ENCODE measurements at regions not wholly inside any gene's neighbourhood (a gene's known extent, or its start where the extent isn't known, plus 50 kb on each side); places are given as distances from the start of the nearest gene placed in this dataset.

DNA sequence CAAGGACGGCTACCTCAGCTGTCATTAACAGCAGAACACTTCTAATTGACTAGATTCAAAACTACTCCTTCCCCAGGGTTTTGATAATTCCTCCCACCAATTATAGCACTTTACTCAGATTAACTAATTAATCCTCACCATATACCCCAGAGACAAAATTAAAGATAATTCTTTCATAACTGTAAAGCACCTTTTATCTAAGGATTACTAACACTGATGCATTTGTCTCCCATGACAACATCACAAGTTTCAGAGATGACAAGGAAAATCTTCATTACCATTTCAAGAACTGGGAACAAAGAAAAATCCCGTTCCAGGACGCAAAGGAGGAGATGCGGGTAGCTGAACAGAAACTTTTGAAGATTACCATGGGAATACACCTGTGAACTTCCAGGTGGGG, 129.4 kb upstream of the ITGA6 start:
- TF ChIP-seq, protein P1, sequence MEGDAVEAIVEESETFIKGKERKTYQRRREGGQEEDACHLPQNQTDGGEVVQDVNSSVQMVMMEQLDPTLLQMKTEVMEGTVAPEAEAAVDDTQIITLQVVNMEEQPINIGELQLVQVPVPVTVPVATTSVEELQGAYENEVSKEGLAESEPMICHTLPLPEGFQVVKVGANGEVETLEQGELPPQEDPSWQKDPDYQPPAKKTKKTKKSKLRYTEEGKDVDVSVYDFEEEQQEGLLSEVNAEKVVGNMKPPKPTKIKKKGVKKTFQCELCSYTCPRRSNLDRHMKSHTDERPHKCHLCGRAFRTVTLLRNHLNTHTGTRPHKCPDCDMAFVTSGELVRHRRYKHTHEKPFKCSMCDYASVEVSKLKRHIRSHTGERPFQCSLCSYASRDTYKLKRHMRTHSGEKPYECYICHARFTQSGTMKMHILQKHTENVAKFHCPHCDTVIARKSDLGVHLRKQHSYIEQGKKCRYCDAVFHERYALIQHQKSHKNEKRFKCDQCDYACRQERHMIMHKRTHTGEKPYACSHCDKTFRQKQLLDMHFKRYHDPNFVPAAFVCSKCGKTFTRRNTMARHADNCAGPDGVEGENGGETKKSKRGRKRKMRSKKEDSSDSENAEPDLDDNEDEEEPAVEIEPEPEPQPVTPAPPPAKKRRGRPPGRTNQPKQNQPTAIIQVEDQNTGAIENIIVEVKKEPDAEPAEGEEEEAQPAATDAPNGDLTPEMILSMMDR (IDR thresholded peaks at IDR 0.05) = no peak
- TF ChIP-seq YY1 (IDR thresholded peaks at IDR 0.05; ENCODE audit: low read depth) (no peak), TAF1 (IDR thresholded peaks at IDR 0.05; ENCODE audit: borderline replicate concordance, low read depth, low read length) (no peak), MXI1 (IDR thresholded peaks at IDR 0.05; ENCODE audit: low read depth, low read length) (no peak), FOSL2 (IDR thresholded peaks at IDR 0.05; ENCODE audit: borderline replicate concordance, low read depth) (no peak), SIN3A (IDR thresholded peaks at IDR 0.05; ENCODE audit: borderline replicate concordance, low read depth, low read length) (no peak), RXRA (IDR thresholded peaks at IDR 0.05; ENCODE audit: borderline replicate concordance, low read depth) (no peak), FOXM1 (IDR thresholded peaks at IDR 0.05; ENCODE audit: low read depth) (no peak)
- TF ChIP-seq, protein P2, sequence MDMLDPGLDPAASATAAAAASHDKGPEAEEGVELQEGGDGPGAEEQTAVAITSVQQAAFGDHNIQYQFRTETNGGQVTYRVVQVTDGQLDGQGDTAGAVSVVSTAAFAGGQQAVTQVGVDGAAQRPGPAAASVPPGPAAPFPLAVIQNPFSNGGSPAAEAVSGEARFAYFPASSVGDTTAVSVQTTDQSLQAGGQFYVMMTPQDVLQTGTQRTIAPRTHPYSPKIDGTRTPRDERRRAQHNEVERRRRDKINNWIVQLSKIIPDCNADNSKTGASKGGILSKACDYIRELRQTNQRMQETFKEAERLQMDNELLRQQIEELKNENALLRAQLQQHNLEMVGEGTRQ (IDR thresholded peaks at IDR 0.05; ENCODE audit: borderline replicate concordance, low read depth, low read length) = no peak
- TF ChIP-seq, protein P3, sequence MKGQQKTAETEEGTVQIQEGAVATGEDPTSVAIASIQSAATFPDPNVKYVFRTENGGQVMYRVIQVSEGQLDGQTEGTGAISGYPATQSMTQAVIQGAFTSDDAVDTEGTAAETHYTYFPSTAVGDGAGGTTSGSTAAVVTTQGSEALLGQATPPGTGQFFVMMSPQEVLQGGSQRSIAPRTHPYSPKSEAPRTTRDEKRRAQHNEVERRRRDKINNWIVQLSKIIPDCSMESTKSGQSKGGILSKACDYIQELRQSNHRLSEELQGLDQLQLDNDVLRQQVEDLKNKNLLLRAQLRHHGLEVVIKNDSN (IDR thresholded peaks at IDR 0.05; ENCODE audit: borderline replicate concordance, low read depth) = no peak
- TF ChIP-seq, protein P4, sequence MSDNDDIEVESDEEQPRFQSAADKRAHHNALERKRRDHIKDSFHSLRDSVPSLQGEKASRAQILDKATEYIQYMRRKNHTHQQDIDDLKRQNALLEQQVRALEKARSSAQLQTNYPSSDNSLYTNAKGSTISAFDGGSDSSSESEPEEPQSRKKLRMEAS (IDR thresholded peaks at IDR 0.05; ENCODE audit: low read depth) = no peak
